Effector memory CD8-positive, alpha-beta T cell (primary cell): ENCODE measurements at regions not wholly inside any gene's neighbourhood (a gene's known extent, or its start where the extent isn't known, plus 50 kb on each side); places are given as distances from the start of the nearest gene placed in this dataset.

Source experiments
- ATAC-seq: fragments of 150-1000 bp; cut with Tn5 transposase; replicated peaks from 2 replicates; pipeline ENCODE4 v1.10.0; 2021; ENCODE audit warnings: mild to moderate bottlenecking, moderate library complexity
- DNase-seq, 3 experiments: peaks; one replicate each; pipeline ENCODE4 v3.0.0; 2021
- H3K27ac Mint-ChIP-seq, 2 donors: one replicate each; pipeline ENCODE4 v1.8.0; 2022; ENCODE audit warnings: mild to moderate bottlenecking in 2 of 2, mixed read lengths in 2 of 2, moderate library complexity in 2 of 2
- H3K27me3 Mint-ChIP-seq, 2 donors: one replicate each; pipeline ENCODE4 v1.8.0; 2022; ENCODE audit warnings: mixed read lengths in 2 of 2
- H3K36me3 Mint-ChIP-seq: one replicate; pipeline ENCODE4 v1.8.0; 2022; ENCODE audit warnings: mild to moderate bottlenecking, moderate library complexity, mixed read lengths; ENCODE audit not compliant: insufficient read depth
- H3K4me1 Mint-ChIP-seq, 2 donors: one replicate each; pipeline ENCODE4 v1.8.0; 2022; ENCODE audit warnings: low read depth in 2 of 2, mixed read lengths in 2 of 2
- H3K4me3 Mint-ChIP-seq, 2 donors: one replicate each; pipeline ENCODE4 v1.8.0; 2022; ENCODE audit warnings: mild to moderate bottlenecking in 2 of 2, mixed read lengths in 2 of 2, moderate library complexity in 2 of 2
- H3K9me3 Mint-ChIP-seq, 2 donors: one replicate each; pipeline ENCODE4 v1.8.0; 2022; ENCODE audit warnings: mixed read lengths in 2 of 2

DNA sequence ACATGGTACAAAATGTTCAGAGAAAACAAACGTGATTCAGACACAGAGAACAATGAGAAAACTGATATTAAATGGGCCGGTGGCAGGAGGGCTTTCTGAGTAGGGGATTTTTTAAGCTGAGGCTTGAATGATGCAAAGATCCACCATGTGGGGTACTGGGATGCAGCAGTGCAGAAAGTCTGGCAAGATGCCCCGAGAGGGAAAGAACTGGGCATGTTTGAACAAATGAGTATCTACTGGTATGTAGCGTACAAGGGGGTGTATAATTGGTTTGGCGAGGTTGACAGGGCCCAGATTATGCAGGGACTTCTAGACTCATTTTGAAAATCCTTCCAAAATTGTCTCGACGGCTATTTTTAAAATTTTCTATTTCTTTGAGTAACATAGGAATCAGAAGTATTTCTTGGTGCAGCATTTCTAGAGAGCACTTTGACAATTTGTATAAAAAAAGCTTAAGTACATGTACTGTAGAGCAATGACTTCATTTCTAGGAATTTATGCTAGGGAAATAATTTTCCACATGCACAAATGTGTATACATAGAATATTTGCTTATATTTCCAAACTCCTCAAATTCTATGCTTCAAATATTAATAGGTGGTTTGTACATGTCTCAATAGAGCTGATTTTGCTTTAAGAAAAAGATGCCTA, 119.6 kb upstream of the DOK5 start:
- no peak for DNase-seq
- no peaks in the 10 kb centered on the region for H3K4me1 Mint-ChIP-seq
- no peak overlapping the region for H3K4me3 Mint-ChIP-seq
- H3K9me3 Mint-ChIP-seq = no peaks in the 10 kb centered on the region
- no peak for ATAC-seq
- no peaks in the 10 kb centered on the region for H3K36me3 Mint-ChIP-seq
- peaks cover 10 to 14% of the 10 kb centered on the region in 2 donors for H3K27me3 Mint-ChIP-seq
- no peak overlapping the region for H3K27ac Mint-ChIP-seq

DNA sequence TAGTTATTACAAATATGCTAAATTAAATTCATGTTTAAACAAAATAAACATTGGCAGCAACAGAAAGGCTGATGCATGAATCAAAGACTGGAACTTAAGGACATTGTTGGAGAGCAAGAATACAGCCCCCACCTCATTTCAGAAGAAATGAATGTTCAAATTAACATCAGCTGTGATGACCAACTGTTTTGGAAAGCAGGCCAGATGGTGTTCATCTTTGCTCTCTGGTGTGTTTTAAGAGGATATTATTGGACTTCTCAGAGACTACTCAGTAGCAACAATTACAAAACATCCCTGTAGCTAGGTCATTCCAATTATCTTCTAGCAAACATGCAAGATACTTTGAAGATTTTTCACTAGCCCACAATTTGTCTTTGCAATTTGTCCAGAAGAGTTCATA, 118.6 kb upstream of the DOK5 start:
- no peak overlapping the region for H3K27ac Mint-ChIP-seq
- H3K4me3 Mint-ChIP-seq = no peak overlapping the region
- no peaks in the 10 kb centered on the region for H3K9me3 Mint-ChIP-seq
- ATAC-seq (no peak), DNase-seq (no peak)
- H3K27me3 Mint-ChIP-seq = peaks cover 10 to 14% of the 10 kb centered on the region in 2 donors
- no peaks in the 10 kb centered on the region for H3K4me1 Mint-ChIP-seq
- no peaks in the 10 kb centered on the region for H3K36me3 Mint-ChIP-seq

DNA sequence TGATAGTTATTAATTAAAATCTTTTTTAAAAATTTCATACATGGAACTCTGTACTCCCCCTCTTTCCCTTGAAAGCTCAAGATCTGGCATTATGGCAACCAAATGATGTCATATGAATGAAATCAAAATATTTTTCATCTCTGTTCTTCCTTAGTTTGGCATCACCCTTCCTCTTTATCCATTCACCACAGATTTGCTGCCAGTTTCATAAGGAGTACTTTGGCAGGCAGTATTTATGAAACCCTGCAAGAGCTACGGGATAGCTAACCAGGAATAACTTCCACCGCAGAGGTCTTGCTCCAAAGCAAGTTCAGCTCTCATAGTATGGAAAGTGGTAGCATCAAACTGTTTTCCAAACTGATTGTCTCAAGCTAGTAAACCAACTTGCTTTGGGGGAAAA, 113.9 kb upstream of the DOK5 start:
- Mint-ChIP-seq H3K27ac (no peak overlapping the region), H3K27me3 (peaks cover 0 to 5% of the 10 kb centered on the region in 2 donors), H3K9me3 (no peaks in the 10 kb centered on the region), H3K36me3 (no peaks in the 10 kb centered on the region), H3K4me1 (no peaks in the 10 kb centered on the region), H3K4me3 (no peak overlapping the region)
- ATAC-seq = no peak
- DNase-seq = no peak

DNA sequence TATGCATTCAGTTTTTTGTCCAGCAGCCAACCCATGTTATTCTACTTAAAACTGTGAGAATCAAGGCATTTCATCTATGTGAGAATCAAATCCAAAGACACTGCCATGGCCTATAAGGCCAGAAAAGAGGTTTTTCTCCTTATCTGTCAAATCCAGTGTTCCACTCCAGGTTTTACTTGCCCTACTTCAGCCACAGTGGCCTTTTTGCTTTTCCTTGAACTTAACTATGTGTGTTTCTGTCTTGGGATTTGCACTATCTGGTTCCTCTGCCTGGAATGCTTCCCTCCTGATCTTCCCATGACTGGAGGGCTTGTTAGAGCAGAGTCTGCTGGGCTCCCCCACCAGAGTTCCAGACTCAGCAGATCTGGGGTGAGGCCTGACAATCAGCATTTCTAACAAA, 113.1 kb upstream of the DOK5 start:
- H3K27me3 Mint-ChIP-seq = peaks cover 0 to 5% of the 10 kb centered on the region in 2 donors
- ATAC-seq (no peak), DNase-seq (no peak)
- no peaks in the 10 kb centered on the region for H3K9me3 Mint-ChIP-seq
- no peak overlapping the region for H3K4me3 Mint-ChIP-seq
- H3K36me3 Mint-ChIP-seq = no peaks in the 10 kb centered on the region
- no peak overlapping the region for H3K27ac Mint-ChIP-seq
- no peaks in the 10 kb centered on the region for H3K4me1 Mint-ChIP-seq

DNA sequence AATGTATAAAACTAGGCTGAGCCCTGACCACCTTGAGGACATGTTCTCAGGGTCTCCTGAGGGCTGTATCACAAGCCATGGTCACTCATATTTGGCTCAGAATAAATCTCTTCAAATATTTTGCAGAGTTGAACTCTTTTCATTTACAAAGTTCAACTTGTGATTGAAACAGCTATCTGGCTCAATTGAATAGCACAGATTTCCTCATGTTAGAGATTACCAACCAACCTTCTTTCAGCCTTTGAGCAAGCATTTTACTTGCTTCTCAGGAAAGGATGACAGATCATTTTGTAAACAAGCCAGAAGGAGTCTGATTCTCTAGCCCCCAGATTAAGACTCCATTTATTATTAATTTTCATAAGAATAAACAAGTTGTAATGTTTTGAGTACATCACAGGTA, 111.0 kb upstream of the DOK5 start:
- H3K27ac Mint-ChIP-seq = no peak overlapping the region
- DNase-seq (no peak), ATAC-seq (no peak)
- peaks cover 0 to 5% of the 10 kb centered on the region in 2 donors for H3K27me3 Mint-ChIP-seq
- no peaks in the 10 kb centered on the region for H3K36me3 Mint-ChIP-seq
- no peaks in the 10 kb centered on the region for H3K4me1 Mint-ChIP-seq
- no peaks in the 10 kb centered on the region for H3K9me3 Mint-ChIP-seq
- no peak overlapping the region for H3K4me3 Mint-ChIP-seq

DNA sequence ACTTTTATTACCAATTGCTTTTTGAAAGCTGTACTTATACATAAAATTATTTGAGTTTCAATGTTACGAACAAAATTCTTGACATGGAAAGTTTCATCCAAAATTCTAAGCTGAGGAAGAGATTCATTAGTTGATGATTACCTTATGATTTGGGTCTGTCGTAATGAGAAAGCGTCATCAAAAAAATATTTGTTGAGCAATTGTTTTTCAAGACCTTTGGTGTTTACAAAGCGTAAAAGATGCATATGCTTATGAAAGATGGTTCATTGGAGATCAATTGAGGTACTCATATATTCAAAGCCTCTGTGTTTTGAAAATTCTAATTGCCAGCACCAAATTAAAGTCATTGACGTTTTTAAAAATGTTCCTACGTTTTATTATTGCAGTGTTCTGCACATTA, 110.5 kb upstream of the DOK5 start:
- peaks cover 0 to 5% of the 10 kb centered on the region in 2 donors for H3K27me3 Mint-ChIP-seq
- H3K27ac Mint-ChIP-seq = no peak overlapping the region
- H3K9me3 Mint-ChIP-seq = no peaks in the 10 kb centered on the region
- DNase-seq = no peak
- H3K4me3 Mint-ChIP-seq = no peak overlapping the region
- H3K4me1 Mint-ChIP-seq = no peaks in the 10 kb centered on the region
- ATAC-seq = no peak
- no peaks in the 10 kb centered on the region for H3K36me3 Mint-ChIP-seq

DNA sequence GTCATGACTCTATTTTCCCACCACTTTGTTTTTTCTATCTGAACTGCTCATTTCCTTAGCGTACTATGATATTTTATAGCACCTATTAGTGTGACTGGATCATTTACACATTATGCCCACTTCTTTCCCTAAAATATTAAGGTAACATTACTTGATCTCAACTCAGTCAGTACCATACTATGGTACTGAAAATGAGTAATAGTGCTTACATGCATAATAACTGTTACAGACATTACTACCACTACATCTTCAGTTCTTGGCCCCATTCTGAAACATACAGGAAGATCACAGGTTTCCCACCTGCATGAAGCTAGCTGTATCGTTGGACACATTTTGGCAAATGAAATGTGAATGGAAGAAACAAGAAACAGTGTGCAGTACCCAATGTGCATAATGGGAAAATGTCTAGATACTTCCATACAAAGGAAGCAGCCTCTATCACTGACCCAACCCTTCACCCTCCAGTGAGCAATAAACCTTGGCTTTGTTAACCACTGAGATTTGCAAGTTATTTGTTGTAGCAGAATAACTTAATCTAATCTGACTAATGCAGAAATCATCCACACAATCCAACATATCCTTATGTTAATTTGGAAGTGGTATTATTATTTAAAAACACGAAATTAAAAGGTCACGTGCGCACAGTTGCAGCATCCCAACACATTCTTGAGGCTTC, 108.6 kb upstream of the DOK5 start:
- DNase-seq = no peak
- Mint-ChIP-seq H3K4me3 (no peak overlapping the region), H3K27me3 (peaks cover 0 to 5% of the 10 kb centered on the region in 2 donors), H3K4me1 (no peaks in the 10 kb centered on the region), H3K36me3 (no peaks in the 10 kb centered on the region), H3K9me3 (no peaks in the 10 kb centered on the region), H3K27ac (no peak overlapping the region)
- ATAC-seq = no peak

DNA sequence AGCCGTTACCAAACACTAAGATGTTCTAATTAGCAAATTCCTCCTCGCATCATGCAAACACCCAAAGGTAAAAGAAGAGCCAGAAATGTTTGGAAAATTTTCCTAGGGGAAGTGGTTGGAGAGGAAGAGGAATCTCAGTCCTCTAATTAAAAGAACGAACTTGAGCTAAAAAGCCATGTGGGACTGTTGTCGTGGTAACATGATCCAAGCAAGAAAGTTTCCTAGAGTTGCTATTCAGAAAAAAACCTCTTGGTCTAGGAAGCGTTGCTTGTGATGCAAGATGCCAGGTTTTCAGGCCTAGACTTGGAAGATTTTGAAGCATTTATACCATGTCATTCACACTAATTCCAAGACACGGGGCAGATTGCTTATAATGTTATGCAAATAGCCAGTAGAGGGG, 106.8 kb upstream of the DOK5 start:
- no peak overlapping the region for H3K4me3 Mint-ChIP-seq
- no peak overlapping the region for H3K27ac Mint-ChIP-seq
- H3K36me3 Mint-ChIP-seq = no peaks in the 10 kb centered on the region
- DNase-seq = no peak
- no peaks in the 10 kb centered on the region for H3K9me3 Mint-ChIP-seq
- no peak for ATAC-seq
- peaks cover 0 to 5% of the 10 kb centered on the region in 2 donors for H3K27me3 Mint-ChIP-seq
- no peaks in the 10 kb centered on the region for H3K4me1 Mint-ChIP-seq

DNA sequence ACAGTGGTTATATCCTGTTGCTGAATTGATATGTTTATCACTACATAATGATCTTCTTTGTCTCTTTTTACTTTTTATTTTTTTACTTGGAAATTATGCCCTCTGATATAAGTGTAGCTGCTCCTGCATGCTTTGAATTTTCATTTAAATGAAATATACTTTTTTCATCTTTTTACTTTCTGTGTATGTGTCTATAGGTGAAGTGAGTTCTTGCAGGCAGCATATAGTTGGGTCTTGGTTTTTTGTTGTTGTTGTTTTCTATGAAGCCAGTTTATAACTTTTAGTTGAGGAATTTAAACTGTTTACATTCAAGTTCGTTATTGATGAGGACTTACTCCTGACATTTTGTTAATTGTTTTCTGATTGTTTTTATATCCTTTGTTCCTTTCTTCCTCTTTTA, 103.1 kb upstream of the DOK5 start:
- Mint-ChIP-seq H3K36me3 (no peaks in the 10 kb centered on the region), H3K4me1 (no peaks in the 10 kb centered on the region), H3K27ac (no peak overlapping the region), H3K9me3 (no peaks in the 10 kb centered on the region), H3K4me3 (no peak overlapping the region), H3K27me3 (no peaks in the 10 kb centered on the region)
- ATAC-seq (no peak), DNase-seq (no peak)

DNA sequence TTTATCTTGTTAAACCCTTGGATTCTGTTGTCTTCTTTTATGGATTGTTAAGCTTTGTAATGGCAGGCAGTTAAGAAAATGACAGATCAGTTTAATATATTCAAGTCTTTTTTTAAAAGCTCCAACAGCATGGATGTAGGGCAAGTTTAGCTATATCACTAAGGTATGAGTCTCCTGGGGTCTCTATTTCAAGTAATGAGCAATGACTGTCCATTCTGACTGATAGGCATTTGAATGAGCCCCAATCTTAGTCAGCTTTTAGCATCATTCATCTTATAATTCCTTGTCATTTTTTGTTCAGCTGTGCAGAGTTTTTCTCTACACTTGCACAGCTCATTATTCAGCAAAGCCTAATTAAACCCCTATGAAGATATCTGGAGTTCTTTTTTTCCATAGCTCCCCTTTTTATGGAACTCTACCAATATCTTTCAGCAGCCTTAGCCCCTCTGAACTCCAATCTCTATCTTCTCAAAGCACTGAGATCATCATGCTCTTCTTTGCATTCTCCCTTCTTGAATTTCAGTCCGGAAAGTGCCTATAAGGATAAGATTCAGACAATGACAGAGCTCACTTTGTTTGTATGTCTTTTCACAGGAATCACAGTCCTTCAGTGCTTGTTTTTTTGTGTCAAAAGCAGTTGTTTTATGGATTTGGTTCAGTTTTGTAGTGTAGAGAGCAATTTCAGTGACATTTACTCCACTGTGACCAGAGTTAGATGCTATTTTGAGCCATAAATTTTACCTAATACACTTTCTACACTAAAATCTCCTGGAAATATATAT, 97.2 kb upstream of the DOK5 start:
- Mint-ChIP-seq H3K4me1 (no peaks in the 10 kb centered on the region), H3K36me3 (no peaks in the 10 kb centered on the region), H3K27me3 (peaks cover 24 to 29% of the 10 kb centered on the region in 2 donors), H3K27ac (no peak overlapping the region), H3K4me3 (no peak overlapping the region), H3K9me3 (peaks cover 0 to 6% of the 10 kb centered on the region in 2 donors)
- ATAC-seq = no peak
- DNase-seq = no peak

DNA sequence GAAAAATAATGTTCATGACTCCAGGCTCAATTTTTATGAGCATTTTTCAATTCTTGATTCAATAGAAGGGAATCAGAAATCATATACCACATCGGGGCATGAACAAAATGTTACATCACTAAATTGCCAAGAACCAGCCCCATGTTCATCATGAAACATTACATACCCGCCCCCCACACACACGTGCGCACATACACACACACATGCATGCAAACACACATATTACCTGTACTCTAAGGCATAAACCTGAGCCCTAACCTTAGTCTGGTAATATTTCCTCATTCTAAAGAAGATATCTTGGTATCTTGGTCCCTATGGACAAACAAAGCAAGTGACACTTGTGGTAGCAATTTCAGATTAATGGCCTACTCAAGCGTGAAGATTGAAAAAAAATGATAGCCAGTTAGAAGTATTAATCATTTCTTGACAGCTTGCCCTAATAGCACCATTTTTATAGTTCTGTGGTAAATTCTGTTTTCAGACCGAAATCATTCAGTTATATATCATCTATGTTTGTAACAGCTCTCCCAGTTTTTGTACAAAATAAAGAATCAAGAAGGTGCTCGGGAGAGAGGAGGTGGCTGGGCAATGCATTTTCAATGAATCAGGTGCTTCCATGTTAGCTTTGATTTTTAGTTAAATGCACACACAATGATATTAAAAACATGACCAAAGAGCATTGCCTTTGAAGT, 95.4 kb upstream of the DOK5 start:
- no peak overlapping the region for H3K27ac Mint-ChIP-seq
- no peak for DNase-seq
- H3K4me3 Mint-ChIP-seq = no peak overlapping the region
- H3K36me3 Mint-ChIP-seq = no peaks in the 10 kb centered on the region
- H3K9me3 Mint-ChIP-seq = peaks cover 0 to 10% of the 10 kb centered on the region in 2 donors
- no peaks in the 10 kb centered on the region for H3K4me1 Mint-ChIP-seq
- peaks cover 41 to 46% of the 10 kb centered on the region in 2 donors for H3K27me3 Mint-ChIP-seq
- no peak for ATAC-seq

DNA sequence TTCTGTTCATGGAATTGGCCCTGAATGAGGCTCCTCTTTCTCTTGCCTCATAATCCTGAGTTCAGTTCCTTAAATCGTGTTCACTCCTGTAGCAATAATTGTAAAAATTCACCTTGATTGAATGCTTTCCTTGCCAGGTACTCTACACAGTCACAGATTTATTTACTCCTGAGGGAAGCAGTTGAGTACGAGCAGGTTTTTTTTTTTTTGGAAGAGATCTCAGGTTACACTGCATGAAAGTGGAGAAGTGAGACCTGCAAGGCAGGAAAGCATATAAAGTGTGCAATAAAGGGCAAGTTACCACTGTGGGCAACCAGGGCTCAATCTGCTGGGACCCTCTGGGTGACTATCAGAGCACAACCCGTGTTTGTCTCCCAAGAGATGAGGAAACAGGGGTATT, 93.0 kb upstream of the DOK5 start:
- ATAC-seq (no peak), DNase-seq (no peak)
- Mint-ChIP-seq H3K9me3 (peaks cover 0 to 12% of the 10 kb centered on the region in 2 donors), H3K36me3 (no peaks in the 10 kb centered on the region), H3K4me1 (no peaks in the 10 kb centered on the region), H3K4me3 (no peak overlapping the region), H3K27ac (no peak overlapping the region), H3K27me3 (peaks cover 41 to 53% of the 10 kb centered on the region in 2 donors)

DNA sequence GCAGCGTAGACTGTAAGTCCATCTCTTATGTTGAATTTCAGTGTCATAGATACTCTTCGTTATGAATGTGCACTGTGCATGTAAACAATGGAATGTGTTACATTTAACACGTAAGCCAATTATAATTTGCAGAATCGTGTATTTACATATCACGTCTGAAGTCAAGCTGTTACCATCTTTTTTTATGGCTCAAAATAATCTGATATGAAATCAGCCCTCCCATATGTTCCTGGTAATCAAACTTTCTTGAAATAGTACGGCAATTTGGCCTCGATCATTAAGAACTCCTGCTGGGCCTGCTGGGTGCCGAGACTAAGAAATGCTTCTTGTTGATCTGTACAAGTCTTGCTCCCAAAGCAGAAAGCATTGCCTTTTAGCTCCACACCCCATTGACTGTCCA, 89.6 kb upstream of the DOK5 start:
- Mint-ChIP-seq H3K9me3 (peaks cover 0 to 8% of the 10 kb centered on the region in 2 donors), H3K27ac (no peak overlapping the region)

More for the DNA sequence above, 89.6 kb upstream of the DOK5 start:
- H3K36me3 Mint-ChIP-seq = no peaks in the 10 kb centered on the region
- no peak overlapping the region for H3K4me3 Mint-ChIP-seq
- ATAC-seq (no peak), DNase-seq (no peak)
- H3K4me1 Mint-ChIP-seq = no peaks in the 10 kb centered on the region
- peaks cover 36 to 43% of the 10 kb centered on the region in 2 donors for H3K27me3 Mint-ChIP-seq
